HEK293 (cell line): ENCODE measurements at regions not wholly inside any gene's neighbourhood (a gene's known extent, or its start where the extent isn't known, plus 50 kb on each side); places are given as distances from the start of the nearest gene placed in this dataset.

Source experiments
- BCL11B ChIP-seq: fragments of 450-650 bp; formaldehyde crosslinking; IDR thresholded peaks from 2 replicates; pipeline ENCODE4 v1.5.1; 2016; ENCODE audit warnings: low read depth, missing biosample characterization, missing genetic modification characterization
- HOXA7 ChIP-seq: sonication (generic); formaldehyde crosslinking; IDR thresholded peaks from 2 replicates; pipeline ENCODE4 v1.8.1; 2022; ENCODE audit warnings: missing genetic modification reagents, borderline replicate concordance
- KLF10 ChIP-seq: fragments of 450-650 bp; IDR thresholded peaks from 2 replicates; pipeline ENCODE4 v1.5.1; 2018; ENCODE audit warnings: missing biosample characterization, mild to moderate bottlenecking, missing genetic modification characterization
- SALL2 ChIP-seq: fragments of 450-650 bp; formaldehyde crosslinking; IDR thresholded peaks from 2 replicates; pipeline ENCODE4 v1.5.0; 2017; ENCODE audit warnings: missing biosample characterization, mild to moderate bottlenecking, missing genetic modification characterization, borderline replicate concordance
- YY1 ChIP-seq: fragments of 450-650 bp; formaldehyde crosslinking; IDR thresholded peaks from 2 replicates; pipeline ENCODE4 v1.5.1; 2018; ENCODE audit warnings: missing biosample characterization, missing genetic modification characterization
- ZFHX2 ChIP-seq: fragments of 450-650 bp; formaldehyde crosslinking; conservative IDR thresholded peaks from 2 replicates; pipeline ENCODE4 v1.5.1; 2016; ENCODE audit warnings: missing biosample characterization, missing genetic modification characterization
- ZFP3 ChIP-seq: fragments of 450-650 bp; formaldehyde crosslinking; IDR thresholded peaks from 2 replicates; pipeline ENCODE4 v1.5.1; 2016; ENCODE audit warnings: low read depth, missing biosample characterization, missing genetic modification characterization
- ZNF114 ChIP-seq: fragments of 450-650 bp; formaldehyde crosslinking; IDR thresholded peaks from 2 replicates; pipeline ENCODE4 v1.5.0; 2017; ENCODE audit warnings: missing biosample characterization, missing genetic modification characterization
- ZNF146 ChIP-seq: fragments of 450-650 bp; formaldehyde crosslinking; IDR thresholded peaks from 2 replicates; pipeline ENCODE4 v1.5.1; 2016; ENCODE audit warnings: missing biosample characterization, missing genetic modification characterization
- ZNF214 ChIP-seq: fragments of 450-650 bp; formaldehyde crosslinking; IDR thresholded peaks from 2 replicates; pipeline ENCODE4 v1.5.1; 2017; ENCODE audit warnings: missing biosample characterization, mild to moderate bottlenecking, missing genetic modification characterization, borderline replicate concordance
- ZNF248 ChIP-seq: fragments of 450-650 bp; formaldehyde crosslinking; IDR thresholded peaks from 2 replicates; pipeline ENCODE4 v1.5.1; 2017; ENCODE audit warnings: missing biosample characterization, missing genetic modification characterization
- ZNF292 ChIP-seq: fragments of 450-650 bp; formaldehyde crosslinking; IDR thresholded peaks from 2 replicates; pipeline ENCODE4 v1.5.1; 2016; ENCODE audit warnings: low read depth, missing biosample characterization, missing genetic modification characterization, borderline replicate concordance
- ZNF324 ChIP-seq: fragments of 450-650 bp; formaldehyde crosslinking; IDR thresholded peaks from 2 replicates; pipeline ENCODE4 v1.5.1; 2016; ENCODE audit warnings: missing biosample characterization, missing genetic modification characterization
- ZNF544 ChIP-seq: fragments of 450-650 bp; formaldehyde crosslinking; IDR thresholded peaks from 2 replicates; pipeline ENCODE4 v1.5.0; 2017; ENCODE audit warnings: missing biosample characterization, missing genetic modification characterization
- ZNF560 ChIP-seq: fragments of 450-650 bp; formaldehyde crosslinking; IDR thresholded peaks from 2 replicates; pipeline ENCODE4 v1.5.1; 2017; ENCODE audit warnings: missing biosample characterization, missing genetic modification characterization, borderline replicate concordance
- ZNF561 ChIP-seq: fragments of 450-650 bp; IDR thresholded peaks from 2 replicates; pipeline ENCODE4 v1.5.1; 2018; ENCODE audit warnings: missing biosample characterization, missing genetic modification characterization, borderline replicate concordance
- ZNF776 ChIP-seq: fragments of 450-650 bp; formaldehyde crosslinking; IDR thresholded peaks from 2 replicates; pipeline ENCODE4 v1.5.0; 2017; ENCODE audit warnings: missing biosample characterization, missing genetic modification characterization, borderline replicate concordance
- ZSCAN16 ChIP-seq: fragments of 450-650 bp; formaldehyde crosslinking; IDR thresholded peaks from 2 replicates; pipeline ENCODE4 v1.5.1; 2016; ENCODE audit warnings: missing biosample characterization, missing genetic modification characterization
- TF ChIP-seq, protein P1 (sequence below): fragments of 450-650 bp; formaldehyde crosslinking; IDR thresholded peaks from 2 replicates; pipeline ENCODE4 v1.5.1; 2016; ENCODE audit warnings: missing biosample characterization, missing genetic modification characterization, borderline replicate concordance
- TF ChIP-seq, protein P2 (sequence below): fragments of 450-650 bp; formaldehyde crosslinking; IDR thresholded peaks from 2 replicates; pipeline ENCODE4 v1.5.1; 2016; ENCODE audit warnings: missing biosample characterization, missing genetic modification characterization
- TF ChIP-seq, protein P3 (sequence below): fragments of 450-650 bp; formaldehyde crosslinking; conservative IDR thresholded peaks from 2 replicates; pipeline ENCODE4 v1.5.1; 2016; ENCODE audit warnings: low read depth, missing biosample characterization, missing genetic modification characterization
- TF ChIP-seq, protein P4 (sequence below): fragments of 450-650 bp; formaldehyde crosslinking; optimal IDR thresholded peaks from 2 replicates; pipeline ENCODE3; 2016; ENCODE audit warnings: missing biosample characterization, mild to moderate bottlenecking, missing genetic modification characterization
- TF ChIP-seq, protein P5 (sequence below): fragments of 450-650 bp; IDR thresholded peaks from 2 replicates; pipeline ENCODE4 v1.5.1; 2018; ENCODE audit warnings: missing biosample characterization, mild to moderate bottlenecking, missing genetic modification characterization
- TF ChIP-seq, protein P6 (sequence below): fragments of 450-650 bp; IDR thresholded peaks from 2 replicates; pipeline ENCODE4 v1.5.1; 2018; ENCODE audit warnings: missing biosample characterization, missing genetic modification characterization

DNA sequence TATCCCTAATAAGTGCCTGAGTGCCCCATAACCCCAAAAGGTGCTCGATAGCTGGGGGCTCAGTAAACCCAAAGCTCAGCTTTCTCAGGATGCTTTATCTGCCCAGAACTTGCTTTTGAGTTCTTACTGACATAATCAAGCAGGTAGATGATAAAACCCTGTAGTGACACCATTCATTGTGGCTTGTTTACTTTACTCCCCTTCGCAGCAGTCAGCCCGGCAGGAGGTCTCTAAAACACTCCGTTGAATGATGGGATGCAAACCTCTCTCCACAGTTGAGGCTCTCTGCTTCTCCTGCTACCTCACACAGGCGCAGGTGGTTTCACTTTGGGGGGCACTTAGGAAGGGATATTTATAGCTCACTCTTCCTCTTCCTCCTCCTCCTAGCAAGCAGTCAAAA is 349.4 kb downstream of the HLX start (continued):
- TF ChIP-seq, protein P1, sequence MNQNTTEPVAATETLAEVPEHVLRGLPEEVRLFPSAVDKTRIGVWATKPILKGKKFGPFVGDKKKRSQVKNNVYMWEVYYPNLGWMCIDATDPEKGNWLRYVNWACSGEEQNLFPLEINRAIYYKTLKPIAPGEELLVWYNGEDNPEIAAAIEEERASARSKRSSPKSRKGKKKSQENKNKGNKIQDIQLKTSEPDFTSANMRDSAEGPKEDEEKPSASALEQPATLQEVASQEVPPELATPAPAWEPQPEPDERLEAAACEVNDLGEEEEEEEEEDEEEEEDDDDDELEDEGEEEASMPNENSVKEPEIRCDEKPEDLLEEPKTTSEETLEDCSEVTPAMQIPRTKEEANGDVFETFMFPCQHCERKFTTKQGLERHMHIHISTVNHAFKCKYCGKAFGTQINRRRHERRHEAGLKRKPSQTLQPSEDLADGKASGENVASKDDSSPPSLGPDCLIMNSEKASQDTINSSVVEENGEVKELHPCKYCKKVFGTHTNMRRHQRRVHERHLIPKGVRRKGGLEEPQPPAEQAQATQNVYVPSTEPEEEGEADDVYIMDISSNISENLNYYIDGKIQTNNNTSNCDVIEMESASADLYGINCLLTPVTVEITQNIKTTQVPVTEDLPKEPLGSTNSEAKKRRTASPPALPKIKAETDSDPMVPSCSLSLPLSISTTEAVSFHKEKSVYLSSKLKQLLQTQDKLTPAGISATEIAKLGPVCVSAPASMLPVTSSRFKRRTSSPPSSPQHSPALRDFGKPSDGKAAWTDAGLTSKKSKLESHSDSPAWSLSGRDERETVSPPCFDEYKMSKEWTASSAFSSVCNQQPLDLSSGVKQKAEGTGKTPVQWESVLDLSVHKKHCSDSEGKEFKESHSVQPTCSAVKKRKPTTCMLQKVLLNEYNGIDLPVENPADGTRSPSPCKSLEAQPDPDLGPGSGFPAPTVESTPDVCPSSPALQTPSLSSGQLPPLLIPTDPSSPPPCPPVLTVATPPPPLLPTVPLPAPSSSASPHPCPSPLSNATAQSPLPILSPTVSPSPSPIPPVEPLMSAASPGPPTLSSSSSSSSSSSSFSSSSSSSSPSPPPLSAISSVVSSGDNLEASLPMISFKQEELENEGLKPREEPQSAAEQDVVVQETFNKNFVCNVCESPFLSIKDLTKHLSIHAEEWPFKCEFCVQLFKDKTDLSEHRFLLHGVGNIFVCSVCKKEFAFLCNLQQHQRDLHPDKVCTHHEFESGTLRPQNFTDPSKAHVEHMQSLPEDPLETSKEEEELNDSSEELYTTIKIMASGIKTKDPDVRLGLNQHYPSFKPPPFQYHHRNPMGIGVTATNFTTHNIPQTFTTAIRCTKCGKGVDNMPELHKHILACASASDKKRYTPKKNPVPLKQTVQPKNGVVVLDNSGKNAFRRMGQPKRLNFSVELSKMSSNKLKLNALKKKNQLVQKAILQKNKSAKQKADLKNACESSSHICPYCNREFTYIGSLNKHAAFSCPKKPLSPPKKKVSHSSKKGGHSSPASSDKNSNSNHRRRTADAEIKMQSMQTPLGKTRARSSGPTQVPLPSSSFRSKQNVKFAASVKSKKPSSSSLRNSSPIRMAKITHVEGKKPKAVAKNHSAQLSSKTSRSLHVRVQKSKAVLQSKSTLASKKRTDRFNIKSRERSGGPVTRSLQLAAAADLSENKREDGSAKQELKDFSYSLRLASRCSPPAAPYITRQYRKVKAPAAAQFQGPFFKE = no peak
- TF ChIP-seq ZFHX2 (no peak), BCL11B (tag by site-specific recombination) (no peak), ZNF324 (tag by site-specific recombination) (no peak), HOXA7 (CRISPR knock-in tag) (no peak), ZNF146 (no peak), ZNF214 (tag by site-specific recombination) (no peak), ZNF114 (tag by site-specific recombination) (no peak), ZNF292 (tag by site-specific recombination) (no peak), ZNF248 (tag by site-specific recombination) (no peak), ZFP3 (no peak), ZSCAN16 (tag by site-specific recombination) (peak; percentile 32; the same call in 1 of the 2 replicates), KLF10 (tag by site-specific recombination) (no peak), ZNF560 (tag by site-specific recombination) (no peak), SALL2 (no peak), ZNF561 (tag by site-specific recombination) (no peak), ZNF776 (tag by site-specific recombination) (no peak), ZNF544 (tag by site-specific recombination) (no peak), YY1 (no peak)
- TF ChIP-seq, protein P2, sequence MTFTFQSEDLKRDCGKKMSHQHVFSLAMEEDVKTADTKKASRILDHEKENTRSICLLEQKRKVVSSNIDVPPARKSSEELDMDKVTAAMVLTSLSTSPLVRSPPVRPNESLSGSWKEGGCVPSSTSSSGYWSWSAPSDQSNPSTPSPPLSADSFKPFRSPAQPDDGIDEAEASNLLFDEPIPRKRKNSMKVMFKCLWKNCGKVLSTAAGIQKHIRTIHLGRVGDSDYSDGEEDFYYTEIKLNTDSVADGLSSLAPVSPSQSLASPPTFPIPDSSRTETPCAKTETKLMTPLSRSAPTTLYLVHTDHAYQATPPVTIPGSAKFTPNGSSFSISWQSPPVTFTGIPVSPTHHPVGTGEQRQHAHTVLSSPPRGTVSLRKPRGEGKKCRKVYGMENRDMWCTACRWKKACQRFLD (tag by site-specific recombination) = no peak
- TF ChIP-seq, protein P3, sequence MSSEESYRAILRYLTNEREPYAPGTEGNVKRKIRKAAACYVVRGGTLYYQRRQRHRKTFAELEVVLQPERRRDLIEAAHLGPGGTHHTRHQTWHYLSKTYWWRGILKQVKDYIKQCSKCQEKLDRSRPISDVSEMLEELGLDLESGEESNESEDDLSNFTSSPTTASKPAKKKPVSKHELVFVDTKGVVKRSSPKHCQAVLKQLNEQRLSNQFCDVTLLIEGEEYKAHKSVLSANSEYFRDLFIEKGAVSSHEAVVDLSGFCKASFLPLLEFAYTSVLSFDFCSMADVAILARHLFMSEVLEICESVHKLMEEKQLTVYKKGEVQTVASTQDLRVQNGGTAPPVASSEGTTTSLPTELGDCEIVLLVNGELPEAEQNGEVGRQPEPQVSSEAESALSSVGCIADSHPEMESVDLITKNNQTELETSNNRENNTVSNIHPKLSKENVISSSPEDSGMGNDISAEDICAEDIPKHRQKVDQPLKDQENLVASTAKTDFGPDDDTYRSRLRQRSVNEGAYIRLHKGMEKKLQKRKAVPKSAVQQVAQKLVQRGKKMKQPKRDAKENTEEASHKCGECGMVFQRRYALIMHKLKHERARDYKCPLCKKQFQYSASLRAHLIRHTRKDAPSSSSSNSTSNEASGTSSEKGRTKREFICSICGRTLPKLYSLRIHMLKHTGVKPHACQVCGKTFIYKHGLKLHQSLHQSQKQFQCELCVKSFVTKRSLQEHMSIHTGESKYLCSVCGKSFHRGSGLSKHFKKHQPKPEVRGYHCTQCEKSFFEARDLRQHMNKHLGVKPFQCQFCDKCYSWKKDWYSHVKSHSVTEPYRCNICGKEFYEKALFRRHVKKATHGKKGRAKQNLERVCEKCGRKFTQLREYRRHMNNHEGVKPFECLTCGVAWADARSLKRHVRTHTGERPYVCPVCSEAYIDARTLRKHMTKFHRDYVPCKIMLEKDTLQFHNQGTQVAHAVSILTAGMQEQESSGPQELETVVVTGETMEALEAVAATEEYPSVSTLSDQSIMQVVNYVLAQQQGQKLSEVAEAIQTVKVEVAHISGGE = no peak
- TF ChIP-seq, protein P4, sequence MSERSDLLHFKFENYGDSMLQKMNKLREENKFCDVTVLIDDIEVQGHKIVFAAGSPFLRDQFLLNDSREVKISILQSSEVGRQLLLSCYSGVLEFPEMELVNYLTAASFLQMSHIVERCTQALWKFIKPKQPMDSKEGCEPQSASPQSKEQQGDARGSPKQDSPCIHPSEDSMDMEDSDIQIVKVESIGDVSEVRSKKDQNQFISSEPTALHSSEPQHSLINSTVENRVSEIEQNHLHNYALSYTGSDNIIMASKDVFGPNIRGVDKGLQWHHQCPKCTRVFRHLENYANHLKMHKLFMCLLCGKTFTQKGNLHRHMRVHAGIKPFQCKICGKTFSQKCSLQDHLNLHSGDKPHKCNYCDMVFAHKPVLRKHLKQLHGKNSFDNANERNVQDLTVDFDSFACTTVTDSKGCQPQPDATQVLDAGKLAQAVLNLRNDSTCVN (tag by site-specific recombination) = no peak
- TF ChIP-seq, protein P5, sequence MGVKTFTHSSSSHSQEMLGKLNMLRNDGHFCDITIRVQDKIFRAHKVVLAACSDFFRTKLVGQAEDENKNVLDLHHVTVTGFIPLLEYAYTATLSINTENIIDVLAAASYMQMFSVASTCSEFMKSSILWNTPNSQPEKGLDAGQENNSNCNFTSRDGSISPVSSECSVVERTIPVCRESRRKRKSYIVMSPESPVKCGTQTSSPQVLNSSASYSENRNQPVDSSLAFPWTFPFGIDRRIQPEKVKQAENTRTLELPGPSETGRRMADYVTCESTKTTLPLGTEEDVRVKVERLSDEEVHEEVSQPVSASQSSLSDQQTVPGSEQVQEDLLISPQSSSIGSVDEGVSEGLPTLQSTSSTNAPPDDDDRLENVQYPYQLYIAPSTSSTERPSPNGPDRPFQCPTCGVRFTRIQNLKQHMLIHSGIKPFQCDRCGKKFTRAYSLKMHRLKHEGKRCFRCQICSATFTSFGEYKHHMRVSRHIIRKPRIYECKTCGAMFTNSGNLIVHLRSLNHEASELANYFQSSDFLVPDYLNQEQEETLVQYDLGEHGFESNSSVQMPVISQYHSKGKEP (tag by site-specific recombination) = 0 out of 2 replicates have a peak, but pooled peaks have one; percentile 7
- TF ChIP-seq, protein P6, sequence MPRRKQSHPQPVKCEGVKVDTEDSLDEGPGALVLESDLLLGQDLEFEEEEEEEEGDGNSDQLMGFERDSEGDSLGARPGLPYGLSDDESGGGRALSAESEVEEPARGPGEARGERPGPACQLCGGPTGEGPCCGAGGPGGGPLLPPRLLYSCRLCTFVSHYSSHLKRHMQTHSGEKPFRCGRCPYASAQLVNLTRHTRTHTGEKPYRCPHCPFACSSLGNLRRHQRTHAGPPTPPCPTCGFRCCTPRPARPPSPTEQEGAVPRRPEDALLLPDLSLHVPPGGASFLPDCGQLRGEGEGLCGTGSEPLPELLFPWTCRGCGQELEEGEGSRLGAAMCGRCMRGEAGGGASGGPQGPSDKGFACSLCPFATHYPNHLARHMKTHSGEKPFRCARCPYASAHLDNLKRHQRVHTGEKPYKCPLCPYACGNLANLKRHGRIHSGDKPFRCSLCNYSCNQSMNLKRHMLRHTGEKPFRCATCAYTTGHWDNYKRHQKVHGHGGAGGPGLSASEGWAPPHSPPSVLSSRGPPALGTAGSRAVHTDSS (tag by site-specific recombination) = peak; percentile 64; the same call in 1 of the 2 replicates
